CD14-positive monocyte (primary cell): ENCODE measurements at regions not wholly inside any gene's neighbourhood (a gene's known extent, or its start where the extent isn't known, plus 50 kb on each side); places are given as distances from the start of the nearest gene placed in this dataset.

ENCODE experiments used
- DNase-seq, 3 donors: peaks; one replicate each; pipeline ENCODE4 v3.0.0-alpha.2; 2011 to 2022
- H2AFZ ChIP-seq: 2 replicates; pipeline ENCODE4 v1.6.0; 2012; ENCODE audit warnings: mild to moderate bottlenecking, low read depth, low read length, inconsistent platforms; ENCODE audit not compliant: insufficient read depth, poor library complexity, severe bottlenecking
- H3K27ac ChIP-seq, 2 donors: 1 replicate in 1 of 2; 2 replicates in 1 of 2; pipeline ENCODE4 v1.5.1; 2012 to 2013; ENCODE audit warnings: low read length in 2 of 2, control low read depth in 1 of 2, inconsistent platforms in 1 of 2, low read depth in 1 of 2, mild to moderate bottlenecking in 1 of 2
- H3K27me3 ChIP-seq, 2 donors: one replicate each; pipeline versions ENCODE4 v1.6.0 to v1.6.1; 2011 to 2013; ENCODE audit warnings: low read length in 2 of 2; ENCODE audit not compliant: control insufficient read depth in 2 of 2, insufficient read depth in 2 of 2
- H3K36me3 ChIP-seq, 2 donors: replicated peaks in 1 of 2; 1 replicate in 1 of 2; 2 replicates in 1 of 2; pipeline versions ENCODE4 v1.5.1 to v1.6.1; 2012 to 2013; ENCODE audit warnings: low read length in 2 of 2, control low read depth in 1 of 2, inconsistent platforms in 1 of 2, mild to moderate bottlenecking in 1 of 2; ENCODE audit not compliant: insufficient read depth in 2 of 2, control insufficient read depth in 1 of 2
- H3K4me1 ChIP-seq, 2 donors: 1 replicate in 1 of 2; 2 replicates in 1 of 2; pipeline versions ENCODE4 v1.5.1 to v1.6.1; 2012 to 2013; ENCODE audit warnings: low read length in 2 of 2, control low read depth in 1 of 2, inconsistent platforms in 1 of 2, mild to moderate bottlenecking in 1 of 2, moderate library complexity in 1 of 2; ENCODE audit not compliant: insufficient read depth in 2 of 2, control insufficient read depth in 1 of 2
- H3K4me2 ChIP-seq: replicated peaks from 2 replicates; pipeline ENCODE3; 2012; ENCODE audit warnings: low read length, moderate library complexity, mild to moderate bottlenecking; ENCODE audit not compliant: poor library complexity, severe bottlenecking; ENCODE audit errors: extremely low read depth
- H3K4me3 ChIP-seq, 3 experiments: fragments of 200-600 bp in 1 of 3; sonication (generic) in 1 of 3; replicated peaks in 1 of 3; 1 replicate in 2 of 3; 2 replicates in 1 of 3; pipeline ENCODE4 v1.5.1; 2011 to 2013; ENCODE audit warnings: low read length in 3 of 3, mild to moderate bottlenecking in 3 of 3, control low read depth in 2 of 3, low read depth in 2 of 3, inconsistent platforms in 1 of 3, moderate library complexity in 1 of 3
- H3K79me2 ChIP-seq: 2 replicates; pipeline ENCODE4 v1.6.0; 2012; ENCODE audit warnings: mild to moderate bottlenecking, control low read depth, inconsistent platforms, low read length, moderate library complexity; ENCODE audit not compliant: insufficient read depth
- H3K9ac ChIP-seq: 2 replicates; pipeline ENCODE4 v1.6.0; 2017; ENCODE audit warnings: low read length, mild to moderate bottlenecking; ENCODE audit not compliant: insufficient read depth, poor library complexity, severe bottlenecking
- H3K9me3 ChIP-seq, 2 donors: replicated peaks in 1 of 2; 1 replicate in 1 of 2; 2 replicates in 1 of 2; pipeline versions ENCODE4 v1.5.1 to v1.6.1; 2012 to 2013; ENCODE audit warnings: low read length in 2 of 2, control low read depth in 1 of 2; ENCODE audit not compliant: control insufficient read depth in 1 of 2, insufficient read depth in 1 of 2
- H4K20me1 ChIP-seq: 2 replicates; pipeline ENCODE4 v1.6.0; 2012; ENCODE audit warnings: mild to moderate bottlenecking, low read length, control low read depth, moderate library complexity; ENCODE audit not compliant: insufficient read depth
- H3K27ac Mint-ChIP-seq, 7 donors: one replicate each; pipeline ENCODE4 v1.8.0; 2020; ENCODE audit warnings: mild to moderate bottlenecking in 7 of 7, mixed read lengths in 7 of 7, moderate library complexity in 6 of 7, inconsistent platforms in 2 of 7
- H3K27me3 Mint-ChIP-seq, 3 donors: one replicate each; pipeline ENCODE4 v1.8.0; 2021 to 2022; ENCODE audit warnings: low read depth in 3 of 3, mild to moderate bottlenecking in 3 of 3, mixed read lengths in 3 of 3, moderate library complexity in 3 of 3, inconsistent platforms in 1 of 3
- H3K36me3 Mint-ChIP-seq, 2 donors: one replicate each; pipeline ENCODE4 v1.8.0; 2020; ENCODE audit warnings: mixed read lengths in 2 of 2, inconsistent platforms in 1 of 2, mild to moderate bottlenecking in 1 of 2
- H3K4me1 Mint-ChIP-seq: one replicate; pipeline ENCODE4 v1.8.0; 2020; ENCODE audit warnings: mild to moderate bottlenecking, mixed read lengths
- H3K4me3 Mint-ChIP-seq, 2 donors: one replicate each; pipeline ENCODE4 v1.8.0; 2020; ENCODE audit warnings: mild to moderate bottlenecking in 2 of 2, mixed read lengths in 2 of 2, moderate library complexity in 1 of 2
- H3K9me3 Mint-ChIP-seq, 7 donors: one replicate each; pipeline ENCODE4 v1.8.0; 2020 to 2022; ENCODE audit warnings: mixed read lengths in 7 of 7, mild to moderate bottlenecking in 6 of 7, moderate library complexity in 6 of 7, inconsistent platforms in 2 of 7
- WGBS: methylation state at CpG from one replicate; pipeline ENCODE4 v1.1.5; 2013; ENCODE audit warnings: missing lambda C conversion rate; ENCODE audit not compliant: insufficient coverage; 5-methylcytosine and 5-hydroxymethylcytosine counted together
- intact Hi-C, 2 donors: fragments of 100-400 bp; cut with micrococcal nuclease; formaldehyde crosslinking; loops; one replicate each; pipeline versions ENCODE4 v1.15.0 to v1.15.1; 2023
- TF ChIP-seq, protein P1 (sequence below): fragments of 200-600 bp; IDR thresholded peaks from one replicate; pipeline ENCODE4 v1.8.0; 2022; ENCODE audit warnings: antibody characterized with exemption, mild to moderate bottlenecking

GRCh38 chr11:127492029-127492428 lies 491.5 kb upstream of the KIRREL3 start:
- H3K9me3 ChIP-seq, result peaks cover 10 to 12% of the 10 kb centered on the region in 2 donors
- H4K20me1 ChIP-seq, result no peaks in the 10 kb centered on the region
- no peak overlapping the region for H3K9ac ChIP-seq
- H3K4me1 ChIP-seq, result no peaks in the 10 kb centered on the region
- H3K27ac ChIP-seq, result no peak overlapping the region
- DNase-seq, result no peak
- H3K79me2 ChIP-seq, result no peaks in the 10 kb centered on the region
- no peak overlapping the region for H3K4me3 ChIP-seq
- TF ChIP-seq, protein P1, sequence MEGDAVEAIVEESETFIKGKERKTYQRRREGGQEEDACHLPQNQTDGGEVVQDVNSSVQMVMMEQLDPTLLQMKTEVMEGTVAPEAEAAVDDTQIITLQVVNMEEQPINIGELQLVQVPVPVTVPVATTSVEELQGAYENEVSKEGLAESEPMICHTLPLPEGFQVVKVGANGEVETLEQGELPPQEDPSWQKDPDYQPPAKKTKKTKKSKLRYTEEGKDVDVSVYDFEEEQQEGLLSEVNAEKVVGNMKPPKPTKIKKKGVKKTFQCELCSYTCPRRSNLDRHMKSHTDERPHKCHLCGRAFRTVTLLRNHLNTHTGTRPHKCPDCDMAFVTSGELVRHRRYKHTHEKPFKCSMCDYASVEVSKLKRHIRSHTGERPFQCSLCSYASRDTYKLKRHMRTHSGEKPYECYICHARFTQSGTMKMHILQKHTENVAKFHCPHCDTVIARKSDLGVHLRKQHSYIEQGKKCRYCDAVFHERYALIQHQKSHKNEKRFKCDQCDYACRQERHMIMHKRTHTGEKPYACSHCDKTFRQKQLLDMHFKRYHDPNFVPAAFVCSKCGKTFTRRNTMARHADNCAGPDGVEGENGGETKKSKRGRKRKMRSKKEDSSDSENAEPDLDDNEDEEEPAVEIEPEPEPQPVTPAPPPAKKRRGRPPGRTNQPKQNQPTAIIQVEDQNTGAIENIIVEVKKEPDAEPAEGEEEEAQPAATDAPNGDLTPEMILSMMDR, result no peak
- H3K27ac Mint-ChIP-seq, result no peak overlapping the region
- WGBS, result no CpG with 5 or more reads among the region's 2 CpGs
- peaks cover 0 to 1% (median 0%) of the 10 kb centered on the region in 3 donors for H3K27me3 Mint-ChIP-seq
- no peak overlapping the region for H2AFZ ChIP-seq
- no peaks in the 10 kb centered on the region for H3K36me3 Mint-ChIP-seq
- intact Hi-C loops, result no loop called here
- H3K27me3 ChIP-seq, result no peaks in the 10 kb centered on the region
- H3K4me1 Mint-ChIP-seq, result no peaks in the 10 kb centered on the region
- H3K4me3 Mint-ChIP-seq, result no peak overlapping the region
- peaks cover 3 to 25% (median 14%) of the 10 kb centered on the region in 7 donors for H3K9me3 Mint-ChIP-seq
- no peaks in the 10 kb centered on the region for H3K36me3 ChIP-seq
- H3K4me2 ChIP-seq, result no peak overlapping the region

- no peaks in the 10 kb centered on the region for H3K36me3 ChIP-seq
- no peak overlapping the region for H2AFZ ChIP-seq
- H3K4me2 ChIP-seq, result no peak overlapping the region
- peaks cover 3 to 25% (median 14%) of the 10 kb centered on the region in 7 donors for H3K9me3 Mint-ChIP-seq
- no peak overlapping the region for H3K9ac ChIP-seq
- intact Hi-C loops, result no loop called here
- H4K20me1 ChIP-seq, result no peaks in the 10 kb centered on the region
- peaks cover 10 to 12% of the 10 kb centered on the region in 2 donors for H3K9me3 ChIP-seq
- no peak overlapping the region for H3K27ac ChIP-seq
- no peaks in the 10 kb centered on the region for H3K4me1 ChIP-seq
- no peaks in the 10 kb centered on the region for H3K36me3 Mint-ChIP-seq
- DNase-seq, result no peak
- WGBS, result no CpG with 5 or more reads among the region's 2 CpGs
- no peaks in the 10 kb centered on the region for H3K27me3 ChIP-seq
- H3K27ac Mint-ChIP-seq, result no peak overlapping the region
- TF ChIP-seq, protein P1, result no peak
- no peaks in the 10 kb centered on the region for H3K79me2 ChIP-seq
- peaks cover 0 to 1% (median 0%) of the 10 kb centered on the region in 3 donors for H3K27me3 Mint-ChIP-seq
- no peak overlapping the region for H3K4me3 Mint-ChIP-seq
- no peaks in the 10 kb centered on the region for H3K4me1 Mint-ChIP-seq
- H3K4me3 ChIP-seq, result no peak overlapping the region
Measured at GRCh38 chr11:127491589-127491988, 491.0 kb upstream of the KIRREL3 start.
